ENCODE measurements at regions not wholly inside any gene's neighbourhood (a gene's known extent, or its start where the extent isn't known, plus 50 kb on each side); places are given as distances from the start of the nearest gene placed in this dataset.

DNA sequence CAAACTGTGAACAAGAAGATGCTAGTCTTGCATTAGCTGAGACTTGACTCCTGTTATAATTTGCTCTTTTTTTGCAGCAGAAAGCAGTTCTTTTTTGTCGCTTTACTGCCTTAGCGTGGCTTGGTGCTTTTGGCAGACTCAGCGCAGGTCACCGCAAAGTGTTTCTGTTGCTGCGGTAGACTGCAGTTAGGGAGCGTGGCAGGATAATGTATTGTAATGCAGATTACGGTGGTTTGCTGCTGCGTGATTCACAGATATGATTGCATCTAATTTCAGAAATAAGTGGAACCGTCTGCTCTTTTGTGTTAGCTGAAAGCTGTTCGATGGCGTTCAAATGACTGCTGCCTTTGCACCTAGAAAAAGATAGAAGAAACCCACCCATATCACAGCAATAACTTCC lies 131.6 kb upstream of the SATB2 start (continued):
- TF ChIP-seq HEYL (CRISPR knock-in tag; IDR thresholded peaks at IDR 0.05) (no peak), ESRRA (IDR thresholded peaks at IDR 0.05; ENCODE audit: borderline replicate concordance, low read length) (no peak)

DNA sequence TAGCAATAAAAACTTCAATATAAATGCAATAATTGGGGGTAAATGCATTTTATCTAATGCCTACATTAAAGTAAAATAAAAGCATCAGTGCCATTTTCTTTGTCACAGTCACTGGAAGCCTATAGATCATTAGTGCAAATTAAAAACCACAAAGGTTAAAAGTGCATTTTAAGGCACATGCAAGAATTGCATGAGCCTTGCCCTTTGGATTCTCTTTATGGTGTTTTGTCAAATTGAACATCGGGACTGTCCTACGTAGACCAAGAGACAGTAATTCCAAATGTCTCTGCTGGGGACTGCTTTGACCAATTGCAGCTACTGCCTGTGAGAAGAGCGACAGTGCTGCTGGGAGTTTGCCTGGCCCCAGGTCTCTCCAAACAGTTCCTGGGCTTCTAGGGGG lies 130.3 kb upstream of the SATB2 start:
- WGBS (ENCODE audit: missing lambda C conversion rate), result 61% methylated on average over 3 of the region's 3 CpGs
- ATAC-seq, result no peak
- DNase-seq (ENCODE audit: low read depth in 1 of 2, low spot score in 1 of 2), result no peak
- TF ChIP-seq JUNB (IDR thresholded peaks at IDR 0.05) (no peak), CHD2 (IDR thresholded peaks at IDR 0.05; ENCODE audit: low read length, partially characterized antibody) (no peak), SMC3 (IDR thresholded peaks at IDR 0.05) (no peak), CTCF (IDR thresholded peaks at IDR 0.05) (no peak)
- TF ChIP-seq, protein P1, sequence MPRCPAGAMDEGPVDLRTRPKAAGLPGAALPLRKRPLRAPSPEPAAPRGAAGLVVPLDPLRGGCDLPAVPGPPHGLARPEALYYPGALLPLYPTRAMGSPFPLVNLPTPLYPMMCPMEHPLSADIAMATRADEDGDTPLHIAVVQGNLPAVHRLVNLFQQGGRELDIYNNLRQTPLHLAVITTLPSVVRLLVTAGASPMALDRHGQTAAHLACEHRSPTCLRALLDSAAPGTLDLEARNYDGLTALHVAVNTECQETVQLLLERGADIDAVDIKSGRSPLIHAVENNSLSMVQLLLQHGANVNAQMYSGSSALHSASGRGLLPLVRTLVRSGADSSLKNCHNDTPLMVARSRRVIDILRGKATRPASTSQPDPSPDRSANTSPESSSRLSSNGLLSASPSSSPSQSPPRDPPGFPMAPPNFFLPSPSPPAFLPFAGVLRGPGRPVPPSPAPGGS (IDR thresholded peaks at IDR 0.05), result no peak
- TF ChIP-seq, protein P2, sequence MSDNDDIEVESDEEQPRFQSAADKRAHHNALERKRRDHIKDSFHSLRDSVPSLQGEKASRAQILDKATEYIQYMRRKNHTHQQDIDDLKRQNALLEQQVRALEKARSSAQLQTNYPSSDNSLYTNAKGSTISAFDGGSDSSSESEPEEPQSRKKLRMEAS (IDR thresholded peaks at IDR 0.05), result no peak
- no peak overlapping the region for H3K27ac ChIP-seq
- FAIRE-seq, result no peak
- no peak overlapping the region for H3K4me3 ChIP-seq
- POLR2A ChIA-PET, result no interaction called here
- CTCF ChIA-PET, result interaction anchor here (3.8 kb wide), 1 partner anchor 9 kb away, joined by 14 read pairs; no protein-coding TSS in a partner anchor
- no peaks in the 10 kb centered on the region for H3K4me1 ChIP-seq
- H3K9me3 ChIP-seq, result no peaks in the 10 kb centered on the region
- H3K4me2 ChIP-seq, result no peak overlapping the region

GRCh38 chr2:199586646-199587045 lies 128.9 kb upstream of the SATB2 start:
- no peak overlapping the region for H3K4me3 ChIP-seq
- 15% methylated on average over 2 of the region's 2 CpGs for WGBS (ENCODE audit: missing lambda C conversion rate)
- H3K27ac ChIP-seq, result no peak overlapping the region
- FAIRE-seq (no peak), ATAC-seq (no peak), DNase-seq (ENCODE audit: low read depth in 1 of 2, low spot score in 1 of 2) (no peak)
- no peaks in the 10 kb centered on the region for H3K4me1 ChIP-seq
- POLR2A ChIA-PET, result no interaction called here
- CTCF ChIA-PET, result interaction anchor here (3.8 kb wide), 1 partner anchor 10 kb away, joined by 14 read pairs; no protein-coding TSS in a partner anchor
- no peak for TF ChIP-seq EHF (CRISPR knock-in tag; IDR thresholded peaks at IDR 0.05)
- TF ChIP-seq HEYL (CRISPR knock-in tag; IDR thresholded peaks at IDR 0.05), result no peak
- no peak for TF ChIP-seq HOXB5 (CRISPR knock-in tag; IDR thresholded peaks at IDR 0.05)
- TF ChIP-seq MAFK (IDR thresholded peaks at IDR 0.05; ENCODE audit: partially characterized antibody), result no peak
- TF ChIP-seq CHD4 (IDR thresholded peaks at IDR 0.05; ENCODE audit: borderline replicate concordance), result no peak
- no peak for TF ChIP-seq RNF2 (IDR thresholded peaks at IDR 0.05; ENCODE audit: borderline replicate concordance, low read depth)
- TF ChIP-seq MAZ (IDR thresholded peaks at IDR 0.05; ENCODE audit: borderline replicate concordance, low read depth, low read length), result no peak
- TF ChIP-seq ZNF302 (CRISPR knock-in tag; IDR thresholded peaks at IDR 0.05), result no peak
- no peak for TF ChIP-seq MYC (IDR thresholded peaks at IDR 0.05; ENCODE audit: borderline replicate concordance, low read length)
- TF ChIP-seq PHF8 (IDR thresholded peaks at IDR 0.05; ENCODE audit: borderline replicate concordance, low read depth), result no peak
- TF ChIP-seq POLR2AphosphoS2 (conservative IDR thresholded peaks at IDR 0.05; ENCODE audit: low read length), result no peak
- TF ChIP-seq CHD2 (IDR thresholded peaks at IDR 0.05; ENCODE audit: low read length, partially characterized antibody), result no peak
- no peak for TF ChIP-seq BHLHE40 (IDR thresholded peaks at IDR 0.05; ENCODE audit: low read depth, low read length)
- TF ChIP-seq SMC3 (IDR thresholded peaks at IDR 0.05), result no peak
- no peak for TF ChIP-seq ZSCAN20 (CRISPR knock-in tag; IDR thresholded peaks at IDR 0.05)
- no peaks in the 10 kb centered on the region for H3K9me3 ChIP-seq
- no peak overlapping the region for H3K4me2 ChIP-seq

- Histone ChIP-seq H3K27ac (no peak overlapping the region), H3K4me3 (no peak overlapping the region), H3K4me2 (no peak overlapping the region), H3K9me3 (no peaks in the 10 kb centered on the region), H3K4me1 (no peaks in the 10 kb centered on the region)
- 26% methylated on average over 3 of the region's 3 CpGs for WGBS (ENCODE audit: missing lambda C conversion rate)
- POLR2A ChIA-PET, result no interaction called here
- CTCF ChIA-PET, result interaction anchor here (0.8 kb wide), 1 partner anchor 11 kb away, joined by 4 read pairs; no protein-coding TSS in a partner anchor
- FAIRE-seq, result no peak
- no peak for DNase-seq (ENCODE audit: low read depth in 1 of 2, low spot score in 1 of 2)
- ATAC-seq, result no peak
- TF ChIP-seq HOXB13 (CRISPR knock-in tag; IDR thresholded peaks at IDR 0.05; ENCODE audit: low read depth) (no peak), TP53 (CRISPR knock-in tag; IDR thresholded peaks at IDR 0.05) (no peak), HOXB5 (CRISPR knock-in tag; IDR thresholded peaks at IDR 0.05) (no peak), ZC3H11A (IDR thresholded peaks at IDR 0.05) (no peak), POLR2A (IDR thresholded peaks at IDR 0.05; ENCODE audit: low read length) (no peak), JUNB (IDR thresholded peaks at IDR 0.05) (no peak), CBX8 (IDR thresholded peaks at IDR 0.05) (no peak), RNF2 (IDR thresholded peaks at IDR 0.05; ENCODE audit: borderline replicate concordance, low read depth) (no peak), RAD21 (conservative IDR thresholded peaks at IDR 0.05 in 1 of 2, IDR thresholded peaks at IDR 0.05 in 1 of 2) (no peak), EHMT2 (IDR thresholded peaks at IDR 0.05; ENCODE audit: low read depth) (no peak), CHD2 (IDR thresholded peaks at IDR 0.05; ENCODE audit: low read length, partially characterized antibody) (no peak), MYC (IDR thresholded peaks at IDR 0.05; ENCODE audit: borderline replicate concordance, low read length) (no peak), ZNF302 (CRISPR knock-in tag; IDR thresholded peaks at IDR 0.05) (no peak), ESRRA (IDR thresholded peaks at IDR 0.05; ENCODE audit: borderline replicate concordance, low read length) (no peak), ELK1 (IDR thresholded peaks at IDR 0.05; ENCODE audit: low read depth, low read length) (no peak)
- TF ChIP-seq, protein P3, sequence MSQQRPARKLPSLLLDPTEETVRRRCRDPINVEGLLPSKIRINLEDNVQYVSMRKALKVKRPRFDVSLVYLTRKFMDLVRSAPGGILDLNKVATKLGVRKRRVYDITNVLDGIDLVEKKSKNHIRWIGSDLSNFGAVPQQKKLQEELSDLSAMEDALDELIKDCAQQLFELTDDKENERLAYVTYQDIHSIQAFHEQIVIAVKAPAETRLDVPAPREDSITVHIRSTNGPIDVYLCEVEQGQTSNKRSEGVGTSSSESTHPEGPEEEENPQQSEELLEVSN (IDR thresholded peaks at IDR 0.05; ENCODE audit: borderline replicate concordance, low read depth), result no peak
Measured at GRCh38 chr2:199583676-199584075, 125.9 kb upstream of the SATB2 start.

Measured in A549 (cell line).